GM12878 (cell line): ENCODE measurements at regions not wholly inside any gene's neighbourhood (a gene's known extent, or its start where the extent isn't known, plus 50 kb on each side); places are given as distances from the start of the nearest gene placed in this dataset.

Source experiments
- CBX5 ChIP-seq: sonication (generic); IDR thresholded peaks from 2 replicates; pipeline ENCODE4 v1.6.1; 2016; ENCODE audit warnings: low read depth, moderate library complexity, mild to moderate bottlenecking, inconsistent platforms
- PAX5 ChIP-seq: IDR thresholded peaks from 2 replicates; pipeline ENCODE4 v1.6.1; 2011; ENCODE audit warnings: low read depth, low read length, borderline replicate concordance
- TF ChIP-seq, protein P1 (sequence below): IDR thresholded peaks from 2 replicates; pipeline ENCODE4 v1.6.1; 2012; ENCODE audit warnings: low read depth, low read length, improper control_type of control experiment
- TF ChIP-seq, protein P2 (sequence below), 3 experiments: IDR thresholded peaks in 2 of 3; conservative IDR thresholded peaks in 1 of 3; 2 replicates each; pipeline ENCODE4 v1.5.1; 2011; ENCODE audit warnings: low read depth in 3 of 3, low read length in 3 of 3, mild to moderate bottlenecking in 3 of 3, control low read depth in 2 of 3, moderate library complexity in 2 of 3, inconsistent platforms in 1 of 3, mixed read lengths in 1 of 3; ENCODE audit not compliant: control insufficient read depth in 2 of 3, insufficient read depth in 1 of 3; ENCODE audit errors: extremely low read depth in 1 of 3

DNA sequence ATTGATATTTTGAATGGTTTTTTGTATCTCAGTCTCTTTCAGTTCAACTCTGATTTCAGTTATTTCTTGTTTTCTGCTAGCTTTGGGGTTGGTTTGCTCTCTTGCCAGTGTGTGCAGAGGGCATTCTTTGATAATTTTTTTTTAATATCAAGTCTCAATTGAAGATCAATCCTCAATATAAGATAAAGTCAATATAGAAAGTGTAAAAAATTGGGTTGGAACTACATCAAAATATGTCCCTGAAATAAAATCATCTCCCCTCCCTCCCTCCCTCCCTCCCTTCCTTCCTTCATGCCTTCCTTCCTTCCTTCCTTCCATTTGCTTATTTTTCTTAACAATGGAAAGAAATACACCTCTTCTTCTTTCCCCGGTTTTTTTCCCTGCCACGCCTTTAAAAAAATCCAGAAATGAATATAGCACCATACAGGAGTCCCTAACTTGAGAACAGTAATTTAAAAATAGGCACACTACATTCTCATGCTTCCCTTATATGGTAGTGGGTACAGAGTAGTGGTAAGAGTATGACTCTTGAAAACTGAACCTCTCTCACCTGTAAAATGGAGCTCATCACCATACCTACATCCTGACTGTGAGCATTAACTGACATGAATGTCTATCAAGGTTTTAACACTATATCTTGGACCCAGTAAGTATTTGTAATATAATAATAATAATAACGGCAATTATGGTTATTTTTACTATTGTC, 221.9 kb downstream of the GIPC2 start:
- TF ChIP-seq, protein P1, sequence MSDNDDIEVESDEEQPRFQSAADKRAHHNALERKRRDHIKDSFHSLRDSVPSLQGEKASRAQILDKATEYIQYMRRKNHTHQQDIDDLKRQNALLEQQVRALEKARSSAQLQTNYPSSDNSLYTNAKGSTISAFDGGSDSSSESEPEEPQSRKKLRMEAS = no peak
- TF ChIP-seq, protein P2, sequence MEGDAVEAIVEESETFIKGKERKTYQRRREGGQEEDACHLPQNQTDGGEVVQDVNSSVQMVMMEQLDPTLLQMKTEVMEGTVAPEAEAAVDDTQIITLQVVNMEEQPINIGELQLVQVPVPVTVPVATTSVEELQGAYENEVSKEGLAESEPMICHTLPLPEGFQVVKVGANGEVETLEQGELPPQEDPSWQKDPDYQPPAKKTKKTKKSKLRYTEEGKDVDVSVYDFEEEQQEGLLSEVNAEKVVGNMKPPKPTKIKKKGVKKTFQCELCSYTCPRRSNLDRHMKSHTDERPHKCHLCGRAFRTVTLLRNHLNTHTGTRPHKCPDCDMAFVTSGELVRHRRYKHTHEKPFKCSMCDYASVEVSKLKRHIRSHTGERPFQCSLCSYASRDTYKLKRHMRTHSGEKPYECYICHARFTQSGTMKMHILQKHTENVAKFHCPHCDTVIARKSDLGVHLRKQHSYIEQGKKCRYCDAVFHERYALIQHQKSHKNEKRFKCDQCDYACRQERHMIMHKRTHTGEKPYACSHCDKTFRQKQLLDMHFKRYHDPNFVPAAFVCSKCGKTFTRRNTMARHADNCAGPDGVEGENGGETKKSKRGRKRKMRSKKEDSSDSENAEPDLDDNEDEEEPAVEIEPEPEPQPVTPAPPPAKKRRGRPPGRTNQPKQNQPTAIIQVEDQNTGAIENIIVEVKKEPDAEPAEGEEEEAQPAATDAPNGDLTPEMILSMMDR (IDR thresholded peaks at IDR 0.05 in 2 of 3, conservative IDR thresholded peaks at IDR 0.05 in 1 of 3; ENCODE audit: control insufficient read depth in 2 of 3, extremely low read depth in 1 of 3, insufficient read depth in 1 of 3, low read depth in 3 of 3, low read length in 3 of 3) = no peak
- no peak for TF ChIP-seq PAX5
- TF ChIP-seq CBX5 = no peak
